Stimulated activated CD8-positive, alpha-beta memory T cell treated with anti-CD3 and anti-CD28 coated beads, Interleukin-7, amount 100 ng/mL, for 4 hours (primary cell): ENCODE measurements at regions not wholly inside any gene's neighbourhood (a gene's known extent, or its start where the extent isn't known, plus 50 kb on each side); places are given as distances from the start of the nearest gene placed in this dataset.
"Not testable (repeated sequence)": the region's sequence is repeated elsewhere in the genome, so short reads cannot be mapped to it uniquely, and the experiment has no call there.

ENCODE experiments used
- DNase-seq, 2 donors: peaks; one replicate each; pipeline ENCODE4 v3.0.0-alpha.2; 2020; ENCODE audit warnings: low read depth in 2 of 2

GRCh38 chr2:6111781-6112261 is 419.6 kb downstream of the SOX11 start:
- no peak for DNase-seq

- DNase-seq = no peak
Measured at GRCh38 chr2:6113786-6114185, 421.6 kb downstream of the SOX11 start.

- no peak for DNase-seq
Measured at GRCh38 chr2:6127718-6128117, 435.5 kb downstream of the SOX11 start.

- no peak for DNase-seq
Measured at GRCh38 chr2:6139142-6139541, 447.0 kb downstream of the SOX11 start.

- no peak for DNase-seq
Measured at GRCh38 chr2:6139916-6140315, 447.7 kb downstream of the SOX11 start.

- no peak for DNase-seq
Measured at GRCh38 chr2:6140509-6140908, 448.3 kb downstream of the SOX11 start.

- no peak for DNase-seq
Measured at GRCh38 chr2:6143812-6144211, 451.6 kb downstream of the SOX11 start.

- not testable (repeated sequence) for DNase-seq
Measured at GRCh38 chr2:6147215-6147614, 455.0 kb downstream of the SOX11 start.

- DNase-seq = no peak
Measured at GRCh38 chr2:6148882-6149281, 456.7 kb downstream of the SOX11 start.

GRCh38 chr2:6159606-6160005 is 467.4 kb downstream of the SOX11 start:
- no peak for DNase-seq

GRCh38 chr2:6163932-6164331 is 471.7 kb downstream of the SOX11 start:
- no peak for DNase-seq

GRCh38 chr2:6164986-6165747 is 473.0 kb downstream of the SOX11 start:
- no peak for DNase-seq

- DNase-seq = no peak
Measured at GRCh38 chr2:6167592-6168138, 475.5 kb downstream of the SOX11 start.

GRCh38 chr2:6168485-6168884 is 476.3 kb downstream of the SOX11 start:
- no peak for DNase-seq

GRCh38 chr2:6171294-6171693 is 479.1 kb downstream of the SOX11 start:
- no peak for DNase-seq

GRCh38 chr2:6177811-6178210 is 485.6 kb downstream of the SOX11 start:
- DNase-seq = no peak

- DNase-seq = no peak
Measured at GRCh38 chr2:6181525-6181924, 489.3 kb downstream of the SOX11 start.

- no peak for DNase-seq
Measured at GRCh38 chr2:6181926-6182325, 489.7 kb downstream of the SOX11 start.

- DNase-seq = no peak
Measured at GRCh38 chr2:6183226-6183625, 491.0 kb downstream of the SOX11 start.

GRCh38 chr2:6184532-6185292 is 492.5 kb downstream of the SOX11 start:
- DNase-seq = no peak

- DNase-seq = no peak
Measured at GRCh38 chr2:6186332-6187151, 494.4 kb downstream of the SOX11 start.

GRCh38 chr2:6196449-6196848 is 504.3 kb downstream of the SOX11 start:
- no peak for DNase-seq
